ENCODE measurements at regions not wholly inside any gene's neighbourhood (a gene's known extent, or its start where the extent isn't known, plus 50 kb on each side); places are given as distances from the start of the nearest gene placed in this dataset.

DNA sequence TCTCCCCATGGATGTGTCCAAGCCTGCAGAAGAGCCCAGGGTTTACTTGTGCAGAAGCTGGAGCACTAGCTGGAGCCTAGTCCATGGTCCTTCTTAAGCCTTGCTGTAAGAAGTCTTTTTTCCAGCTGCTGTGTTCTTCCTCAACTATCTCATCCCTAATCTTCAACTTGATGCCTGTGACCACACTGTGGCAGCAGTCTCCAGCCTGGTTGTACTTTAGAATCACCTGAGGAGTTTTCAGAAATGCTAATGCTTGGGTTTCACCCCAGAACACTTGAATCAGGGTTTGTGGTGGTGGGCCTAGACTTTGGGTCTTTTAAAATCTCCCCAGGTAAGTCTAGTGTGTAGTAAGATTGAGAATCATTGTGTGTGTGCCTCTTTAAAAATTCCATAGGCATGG is 173.6 kb downstream of the ADCYAP1 start:
- TF ChIP-seq, protein P1, sequence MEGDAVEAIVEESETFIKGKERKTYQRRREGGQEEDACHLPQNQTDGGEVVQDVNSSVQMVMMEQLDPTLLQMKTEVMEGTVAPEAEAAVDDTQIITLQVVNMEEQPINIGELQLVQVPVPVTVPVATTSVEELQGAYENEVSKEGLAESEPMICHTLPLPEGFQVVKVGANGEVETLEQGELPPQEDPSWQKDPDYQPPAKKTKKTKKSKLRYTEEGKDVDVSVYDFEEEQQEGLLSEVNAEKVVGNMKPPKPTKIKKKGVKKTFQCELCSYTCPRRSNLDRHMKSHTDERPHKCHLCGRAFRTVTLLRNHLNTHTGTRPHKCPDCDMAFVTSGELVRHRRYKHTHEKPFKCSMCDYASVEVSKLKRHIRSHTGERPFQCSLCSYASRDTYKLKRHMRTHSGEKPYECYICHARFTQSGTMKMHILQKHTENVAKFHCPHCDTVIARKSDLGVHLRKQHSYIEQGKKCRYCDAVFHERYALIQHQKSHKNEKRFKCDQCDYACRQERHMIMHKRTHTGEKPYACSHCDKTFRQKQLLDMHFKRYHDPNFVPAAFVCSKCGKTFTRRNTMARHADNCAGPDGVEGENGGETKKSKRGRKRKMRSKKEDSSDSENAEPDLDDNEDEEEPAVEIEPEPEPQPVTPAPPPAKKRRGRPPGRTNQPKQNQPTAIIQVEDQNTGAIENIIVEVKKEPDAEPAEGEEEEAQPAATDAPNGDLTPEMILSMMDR (IDR thresholded peaks at IDR 0.05) = no peak; the same call in 1 of the 2 replicates
- no peak for TF ChIP-seq ZFX (IDR thresholded peaks at IDR 0.05; ENCODE audit: borderline replicate concordance)

Measured in 22Rv1 (cell line).